KOPT-K1 (cell line): ENCODE measurements at regions not wholly inside any gene's neighbourhood (a gene's known extent, or its start where the extent isn't known, plus 50 kb on each side); places are given as distances from the start of the nearest gene placed in this dataset.

Experiments
- H3K27ac ChIP-seq: fragments of 200-600 bp; sonication (generic); 2 replicates; pipeline ENCODE4 v1.5.1; 2016; ENCODE audit warnings: antibody characterized with exemption, mild to moderate bottlenecking, low read depth, low read length; ENCODE audit not compliant: poor library complexity, severe bottlenecking
- H3K36me3 ChIP-seq: fragments of 200-600 bp; sonication (generic); 2 replicates; pipeline ENCODE4 v1.5.1; 2017; ENCODE audit warnings: antibody characterized with exemption, mild to moderate bottlenecking, low read length, moderate library complexity; ENCODE audit not compliant: insufficient read depth
- H3K9me3 ChIP-seq: fragments of 200-600 bp; sonication (generic); 2 replicates; pipeline ENCODE4 v1.5.1; 2017; ENCODE audit warnings: antibody characterized with exemption, low read length, mild to moderate bottlenecking; ENCODE audit not compliant: insufficient read depth, poor library complexity, severe bottlenecking

DNA sequence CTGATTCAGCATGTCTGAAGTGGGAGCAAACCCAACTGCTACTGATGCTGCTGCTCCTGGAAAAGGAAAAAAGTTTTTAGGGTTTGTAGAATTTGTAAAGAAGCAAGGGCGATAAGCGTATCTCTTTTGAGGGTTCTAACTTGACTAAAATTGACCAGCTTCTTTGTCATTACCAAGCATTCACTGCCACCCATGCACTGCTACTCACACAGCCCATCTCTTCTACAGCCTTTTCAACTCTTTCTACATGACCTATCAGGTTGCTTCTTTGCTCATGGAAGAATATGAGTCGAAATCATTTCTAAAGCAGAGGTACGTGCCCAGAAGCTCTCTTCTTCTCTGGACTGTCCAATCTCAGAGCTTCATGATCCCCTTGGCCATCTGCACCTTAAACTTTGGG lies 570.9 kb downstream of the EPHA7 start:
- no peaks in the 10 kb centered on the region for H3K36me3 ChIP-seq
- H3K9me3 ChIP-seq, result no peaks in the 10 kb centered on the region
- no peak overlapping the region for H3K27ac ChIP-seq

GRCh38 chr6:92847988-92848387 lies 571.4 kb downstream of the EPHA7 start:
- Histone ChIP-seq H3K27ac (no peak overlapping the region), H3K9me3 (no peaks in the 10 kb centered on the region), H3K36me3 (no peaks in the 10 kb centered on the region)

DNA sequence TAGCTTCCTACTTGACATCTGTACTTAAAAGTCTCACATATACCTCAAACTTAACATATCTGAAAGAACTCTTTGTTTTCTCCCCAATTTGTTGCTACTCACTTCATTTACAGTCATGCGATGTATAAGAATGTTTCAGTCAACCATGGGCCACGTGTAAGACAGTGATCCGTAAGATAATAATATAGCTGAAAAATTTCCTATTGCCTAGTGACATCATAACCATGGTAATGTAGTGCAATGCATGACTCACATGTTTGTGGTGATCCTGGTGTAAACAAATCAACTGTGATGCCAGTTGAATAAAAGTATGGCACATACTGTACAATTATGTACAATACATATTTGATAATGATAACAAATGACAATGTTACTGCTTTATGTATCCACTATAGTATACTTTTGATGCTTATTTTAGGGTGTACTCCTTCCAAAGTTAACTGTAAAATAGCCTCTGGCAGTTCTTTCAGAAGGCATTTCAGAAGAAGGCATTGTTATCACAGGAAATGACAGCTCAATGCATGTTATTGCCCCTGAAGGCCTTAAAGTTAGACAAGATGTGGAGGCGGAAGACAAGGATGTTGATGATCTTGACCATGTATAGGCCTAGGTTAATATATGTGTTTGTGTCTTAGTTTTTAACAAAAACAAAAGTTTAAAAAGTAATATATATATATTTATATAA lies 579.0 kb downstream of the EPHA7 start:
- Histone ChIP-seq H3K27ac (no peak overlapping the region), H3K9me3 (no peaks in the 10 kb centered on the region), H3K36me3 (no peaks in the 10 kb centered on the region)

GRCh38 chr6:92828788-92829187 lies 590.6 kb downstream of the EPHA7 start:
- Histone ChIP-seq H3K36me3 (no peaks in the 10 kb centered on the region), H3K27ac (no peak overlapping the region), H3K9me3 (no peaks in the 10 kb centered on the region)

- H3K27ac ChIP-seq, result no peak overlapping the region
- H3K36me3 ChIP-seq, result no peaks in the 10 kb centered on the region
- H3K9me3 ChIP-seq, result no peaks in the 10 kb centered on the region
Observed at GRCh38 chr6:92827104-92827503, 592.3 kb downstream of the EPHA7 start.

DNA sequence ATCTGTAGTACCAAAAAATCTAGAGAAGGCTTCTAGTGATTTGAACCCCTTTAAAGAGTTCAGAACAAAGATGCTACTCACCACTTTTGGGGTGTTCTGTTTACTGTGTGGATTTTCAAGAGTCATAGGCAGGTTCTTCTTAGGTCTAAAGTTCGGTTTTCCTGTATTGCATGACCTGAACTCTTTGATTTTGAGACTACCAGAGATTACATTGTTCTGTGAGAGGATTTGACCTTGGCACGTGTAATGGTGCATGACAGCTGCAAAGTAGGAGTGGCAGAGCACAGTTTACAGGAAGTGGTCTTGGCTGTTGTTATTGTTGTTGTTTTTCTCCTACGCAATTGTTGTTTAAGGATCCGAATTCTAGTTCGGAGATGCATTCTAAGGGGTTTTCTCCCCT lies 592.7 kb downstream of the EPHA7 start:
- Histone ChIP-seq H3K36me3 (no peaks in the 10 kb centered on the region), H3K27ac (no peak overlapping the region), H3K9me3 (no peaks in the 10 kb centered on the region)

- Histone ChIP-seq H3K36me3 (no peaks in the 10 kb centered on the region), H3K27ac (no peak overlapping the region), H3K9me3 (no peaks in the 10 kb centered on the region)
Observed at GRCh38 chr6:92822222-92822621, 597.1 kb downstream of the EPHA7 start.

GRCh38 chr6:92820601-92821000 lies 598.8 kb downstream of the EPHA7 start:
- Histone ChIP-seq H3K9me3 (no peaks in the 10 kb centered on the region), H3K27ac (no peak overlapping the region), H3K36me3 (no peaks in the 10 kb centered on the region)

GRCh38 chr6:92810913-92811312 lies 608.4 kb downstream of the EPHA7 start:
- Histone ChIP-seq H3K27ac (no peak overlapping the region), H3K9me3 (no peaks in the 10 kb centered on the region), H3K36me3 (no peaks in the 10 kb centered on the region)

GRCh38 chr6:92806254-92806653 lies 613.1 kb downstream of the EPHA7 start:
- H3K9me3 ChIP-seq, result no peaks in the 10 kb centered on the region
- no peaks in the 10 kb centered on the region for H3K36me3 ChIP-seq
- H3K27ac ChIP-seq, result no peak overlapping the region

DNA sequence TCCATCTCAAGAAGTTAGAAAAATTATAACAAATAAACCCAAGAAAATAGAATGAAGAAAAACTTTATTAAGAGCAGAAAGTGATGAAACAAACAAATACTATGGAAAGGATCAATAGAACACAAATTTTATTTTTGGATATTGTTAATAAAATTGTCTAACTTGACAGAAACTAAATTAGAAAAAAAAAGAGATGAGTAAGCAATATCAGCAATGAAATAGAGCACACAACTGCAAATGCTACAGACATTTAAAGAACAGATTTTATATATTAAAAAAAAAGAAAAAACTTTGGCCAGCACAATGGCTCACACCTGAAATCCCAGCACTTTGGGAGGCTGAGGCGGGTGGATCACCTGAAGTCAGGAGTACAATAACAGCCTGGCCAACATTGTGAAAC lies 628.0 kb downstream of the EPHA7 start:
- no peak overlapping the region for H3K27ac ChIP-seq
- H3K9me3 ChIP-seq, result no peaks in the 10 kb centered on the region
- H3K36me3 ChIP-seq, result no peaks in the 10 kb centered on the region

DNA sequence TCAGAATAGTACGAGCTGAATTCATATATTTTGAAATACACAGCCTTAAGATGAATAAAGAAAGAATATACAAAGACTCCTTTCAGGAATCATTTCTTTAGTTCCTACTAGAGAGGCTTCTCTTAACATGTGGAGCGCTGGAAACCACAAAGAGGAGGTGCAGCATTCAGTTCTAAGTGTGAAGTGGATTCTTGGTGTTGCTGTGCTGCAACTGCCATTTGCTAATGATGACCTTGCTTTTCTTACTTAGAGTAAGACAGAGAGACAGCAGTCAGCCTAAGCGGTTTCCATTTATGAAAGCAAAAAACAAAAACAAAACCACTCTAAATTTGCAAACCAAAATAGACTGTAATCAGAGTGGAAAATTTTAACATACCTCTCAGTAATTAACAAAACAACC lies 629.0 kb downstream of the EPHA7 start:
- Histone ChIP-seq H3K27ac (no peak overlapping the region), H3K9me3 (no peaks in the 10 kb centered on the region), H3K36me3 (no peaks in the 10 kb centered on the region)

DNA sequence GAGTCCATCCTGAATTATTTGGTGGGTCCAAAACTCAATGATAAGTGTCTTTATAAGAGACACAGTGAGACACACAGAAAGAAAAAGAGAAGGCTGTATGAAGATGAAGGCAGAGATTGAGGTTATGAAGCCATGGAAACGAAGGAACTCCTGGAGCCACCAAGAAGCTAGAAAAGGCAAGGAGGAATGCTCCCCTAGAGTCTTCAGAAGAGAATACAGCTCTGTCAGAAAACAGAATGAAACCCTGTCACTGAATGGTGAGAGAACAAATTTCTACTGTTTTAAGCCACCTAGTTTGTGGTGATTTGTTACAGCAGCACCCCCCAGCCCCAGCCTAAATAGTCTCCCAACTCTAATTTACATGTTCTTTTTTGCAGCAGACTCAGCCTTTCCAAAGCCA lies 635.1 kb downstream of the EPHA7 start:
- Histone ChIP-seq H3K27ac (no peak overlapping the region), H3K9me3 (no peaks in the 10 kb centered on the region), H3K36me3 (no peaks in the 10 kb centered on the region)

DNA sequence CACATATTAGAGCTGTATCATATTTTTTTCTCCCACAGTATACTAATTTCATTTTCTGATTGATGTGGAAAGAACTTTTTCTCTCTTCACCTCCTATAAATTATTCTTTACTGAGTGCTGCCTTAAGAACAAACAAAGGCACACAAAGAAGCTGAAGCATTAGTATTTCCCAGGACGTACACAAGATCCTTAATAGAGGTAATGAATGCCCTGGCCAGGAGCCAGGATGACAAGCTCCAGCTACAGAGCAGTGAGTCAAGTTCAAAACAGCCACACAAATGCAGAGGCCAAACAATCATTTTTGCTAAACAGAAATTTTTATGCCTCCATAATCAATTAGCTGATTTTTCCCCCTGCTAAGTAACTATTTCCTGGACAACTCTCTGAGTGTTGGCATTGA lies 639.6 kb downstream of the EPHA7 start:
- Histone ChIP-seq H3K9me3 (no peaks in the 10 kb centered on the region), H3K27ac (no peak overlapping the region), H3K36me3 (no peaks in the 10 kb centered on the region)

DNA sequence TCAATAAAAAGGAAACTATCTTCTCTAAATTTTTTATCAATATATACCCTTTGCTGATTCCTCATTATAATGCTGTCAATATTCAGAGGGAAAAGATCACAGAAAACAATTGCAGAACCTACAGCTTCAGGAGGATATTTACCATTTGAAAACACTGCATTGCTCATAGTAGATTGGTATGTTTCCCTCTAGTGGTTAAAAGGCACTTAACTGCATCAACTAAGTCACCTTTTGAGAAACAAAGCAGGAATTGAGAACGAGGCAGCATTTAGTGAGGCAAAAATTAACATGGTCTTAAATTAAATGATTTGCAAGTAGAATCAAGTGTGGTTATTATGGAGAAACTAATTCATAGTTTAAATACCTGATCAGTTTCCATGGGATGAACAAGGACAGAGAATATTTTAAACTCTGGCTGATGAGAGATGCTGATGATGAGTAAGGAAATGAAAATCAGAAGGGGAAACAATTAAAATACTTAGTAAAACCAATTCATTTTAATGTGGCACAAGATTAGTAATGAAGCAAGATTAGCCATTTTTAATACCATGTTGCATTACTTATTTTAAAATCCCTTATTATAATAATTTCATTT lies 642.1 kb downstream of the EPHA7 start:
- Histone ChIP-seq H3K9me3 (no peaks in the 10 kb centered on the region), H3K36me3 (no peaks in the 10 kb centered on the region), H3K27ac (no peak overlapping the region)

- H3K36me3 ChIP-seq, result no peaks in the 10 kb centered on the region
- H3K27ac ChIP-seq, result no peak overlapping the region
- no peaks in the 10 kb centered on the region for H3K9me3 ChIP-seq
Observed at GRCh38 chr6:92770540-92770939, 648.8 kb downstream of the EPHA7 start.
